Breast epithelium (tissue), 4 donors: ENCODE measurements at regions not wholly inside any gene's neighbourhood (a gene's known extent, or its start where the extent isn't known, plus 50 kb on each side); places are given as distances from the start of the nearest gene placed in this dataset.
"Not testable (repeated sequence)": the region's sequence is repeated elsewhere in the genome, so short reads cannot be mapped to it uniquely, and the experiment has no call there.

Source experiments
- DNase-seq, 2 donors: peaks; one replicate each; pipeline ENCODE4 v3.0.0-alpha.2; 2019; ENCODE audit warnings: low spot score in 2 of 2
- H3K27ac ChIP-seq, 2 donors: fragments of 200-600 bp; sonication (generic) in 1 of 2; one replicate each; pipeline ENCODE4 v1.5.1; 2016 to 2019; ENCODE audit warnings: mild to moderate bottlenecking in 1 of 2
- H3K27me3 ChIP-seq, 2 donors: fragments of 200-600 bp; sonication (generic) in 1 of 2; one replicate each; pipeline versions ENCODE4 v1.5.1 to v1.6.0; 2017 to 2019; ENCODE audit warnings: control low read depth in 1 of 2, mild to moderate bottlenecking in 1 of 2
- H3K36me3 ChIP-seq: fragments of 200-600 bp; one replicate; pipeline ENCODE4 v1.5.1; 2019
- H3K4me1 ChIP-seq, 2 donors: fragments of 200-600 bp; sonication (generic); one replicate each; pipeline ENCODE4 v1.5.1; 2016 to 2019; ENCODE audit warnings: control low read depth in 1 of 2
- H3K4me3 ChIP-seq, 3 donors: fragments of 200-600 bp; sonication (generic); 1 replicate in 2 of 3; 2 replicates in 1 of 3; pipeline ENCODE4 v1.5.1; 2016 to 2019; ENCODE audit warnings: mild to moderate bottlenecking in 3 of 3, moderate library complexity in 2 of 3
- H3K9me3 ChIP-seq, 2 donors: fragments of 200-600 bp; sonication (generic) in 1 of 2; one replicate each; pipeline ENCODE4 v1.5.1; 2016 to 2019; ENCODE audit warnings: control low read depth in 1 of 2
- POLR2A ChIP-seq: fragments of 450-650 bp; IDR thresholded peaks from one replicate; pipeline ENCODE4 v1.6.1; 2016; ENCODE audit warnings: antibody characterized with exemption, mild to moderate bottlenecking, moderate library complexity
- POLR2AphosphoS5 ChIP-seq, 3 donors: sonication (generic); formaldehyde crosslinking; IDR thresholded peaks; one replicate each; pipeline ENCODE4 v1.6.1; 2017; ENCODE audit warnings: antibody characterized with exemption in 3 of 3
- intact Hi-C: fragments of 100-400 bp; cut with DNase I; formaldehyde crosslinking; loops from one replicate; pipeline ENCODE4 v1.15.1; 2023; ENCODE audit warnings: low total_unique reads
- TF ChIP-seq, protein P1 (sequence below), 3 donors: fragments of 450-650 bp; IDR thresholded peaks; one replicate each; pipeline ENCODE4 v1.5.1; 2016 to 2017; ENCODE audit warnings: antibody characterized with exemption in 3 of 3, mild to moderate bottlenecking in 3 of 3, moderate library complexity in 3 of 3

- DNase-seq: no peak
- Histone ChIP-seq H3K9me3 (peaks cover 0 to 4% of the 10 kb centered on the region in 2 donors), H3K27ac (no peak overlapping the region), H3K27me3 (no peaks in the 10 kb centered on the region), H3K36me3 (no peaks in the 10 kb centered on the region), H3K4me3 (no peak overlapping the region), H3K4me1 (no peaks in the 10 kb centered on the region)
- TF ChIP-seq, protein P1, sequence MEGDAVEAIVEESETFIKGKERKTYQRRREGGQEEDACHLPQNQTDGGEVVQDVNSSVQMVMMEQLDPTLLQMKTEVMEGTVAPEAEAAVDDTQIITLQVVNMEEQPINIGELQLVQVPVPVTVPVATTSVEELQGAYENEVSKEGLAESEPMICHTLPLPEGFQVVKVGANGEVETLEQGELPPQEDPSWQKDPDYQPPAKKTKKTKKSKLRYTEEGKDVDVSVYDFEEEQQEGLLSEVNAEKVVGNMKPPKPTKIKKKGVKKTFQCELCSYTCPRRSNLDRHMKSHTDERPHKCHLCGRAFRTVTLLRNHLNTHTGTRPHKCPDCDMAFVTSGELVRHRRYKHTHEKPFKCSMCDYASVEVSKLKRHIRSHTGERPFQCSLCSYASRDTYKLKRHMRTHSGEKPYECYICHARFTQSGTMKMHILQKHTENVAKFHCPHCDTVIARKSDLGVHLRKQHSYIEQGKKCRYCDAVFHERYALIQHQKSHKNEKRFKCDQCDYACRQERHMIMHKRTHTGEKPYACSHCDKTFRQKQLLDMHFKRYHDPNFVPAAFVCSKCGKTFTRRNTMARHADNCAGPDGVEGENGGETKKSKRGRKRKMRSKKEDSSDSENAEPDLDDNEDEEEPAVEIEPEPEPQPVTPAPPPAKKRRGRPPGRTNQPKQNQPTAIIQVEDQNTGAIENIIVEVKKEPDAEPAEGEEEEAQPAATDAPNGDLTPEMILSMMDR (IDR thresholded peaks at IDR 0.05): no peak
- TF ChIP-seq POLR2A (no peak), POLR2AphosphoS5 (IDR thresholded peaks at IDR 0.05) (no peak)
- intact Hi-C loops: loop anchor here (2.0 kb wide), 1 partner anchor 59 kb away; no protein-coding TSS in a partner anchor
Observed at GRCh38 chr3:107001635-107002034, 375.6 kb upstream of the CCDC54 start.

GRCh38 chr3:107005352-107005751, 371.9 kb upstream of the CCDC54 start:
- not testable (repeated sequence) for H3K27me3 ChIP-seq, H3K36me3 ChIP-seq, H3K4me1 ChIP-seq, H3K27ac ChIP-seq, H3K9me3 ChIP-seq, DNase-seq, H3K4me3 ChIP-seq
- intact Hi-C loops: loop anchor here (5.0 kb wide), 1 partner anchor 1213 kb away; no protein-coding TSS in a partner anchor

- no peaks in the 10 kb centered on the region for H3K27me3 ChIP-seq
- intact Hi-C loops: loop anchor here (5.0 kb wide), 1 partner anchor 1216 kb away; no protein-coding TSS in a partner anchor
- H3K4me1 ChIP-seq: no peaks in the 10 kb centered on the region
- no peak overlapping the region for H3K27ac ChIP-seq
- H3K9me3 ChIP-seq: no peaks in the 10 kb centered on the region
- no peaks in the 10 kb centered on the region for H3K36me3 ChIP-seq
- no peak for DNase-seq
- TF ChIP-seq POLR2A: no peak
- TF ChIP-seq POLR2AphosphoS5 (IDR thresholded peaks at IDR 0.05): no peak
- TF ChIP-seq, protein P1 (IDR thresholded peaks at IDR 0.05): no peak
- H3K4me3 ChIP-seq: no peak overlapping the region
Observed at GRCh38 chr3:107008213-107008612, 369.0 kb upstream of the CCDC54 start.

- H3K9me3 ChIP-seq: peaks cover 0 to 6% of the 10 kb centered on the region in 2 donors
- no peak overlapping the region for H3K27ac ChIP-seq
- H3K4me3 ChIP-seq: no peak overlapping the region
- no peaks in the 10 kb centered on the region for H3K36me3 ChIP-seq
- H3K27me3 ChIP-seq: no peaks in the 10 kb centered on the region
- TF ChIP-seq POLR2A (no peak), POLR2AphosphoS5 (IDR thresholded peaks at IDR 0.05) (no peak)
- TF ChIP-seq, protein P1 (IDR thresholded peaks at IDR 0.05): no peak
- intact Hi-C loops: no loop called here
- H3K4me1 ChIP-seq: no peaks in the 10 kb centered on the region
- no peak for DNase-seq
Observed at GRCh38 chr3:107013641-107014040, 363.6 kb upstream of the CCDC54 start.

GRCh38 chr3:107024551-107025026, 352.6 kb upstream of the CCDC54 start:
- Histone ChIP-seq H3K36me3 (no peaks in the 10 kb centered on the region), H3K9me3 (no peaks in the 10 kb centered on the region), H3K27me3 (no peaks in the 10 kb centered on the region), H3K4me1 (no peaks in the 10 kb centered on the region), H3K4me3 (no peak overlapping the region), H3K27ac (no peak overlapping the region)
- intact Hi-C loops: no loop called here
- TF ChIP-seq, protein P1 (IDR thresholded peaks at IDR 0.05): no peak
- no peak for TF ChIP-seq POLR2A
- TF ChIP-seq POLR2AphosphoS5 (IDR thresholded peaks at IDR 0.05): no peak
- no peak for DNase-seq

DNA sequence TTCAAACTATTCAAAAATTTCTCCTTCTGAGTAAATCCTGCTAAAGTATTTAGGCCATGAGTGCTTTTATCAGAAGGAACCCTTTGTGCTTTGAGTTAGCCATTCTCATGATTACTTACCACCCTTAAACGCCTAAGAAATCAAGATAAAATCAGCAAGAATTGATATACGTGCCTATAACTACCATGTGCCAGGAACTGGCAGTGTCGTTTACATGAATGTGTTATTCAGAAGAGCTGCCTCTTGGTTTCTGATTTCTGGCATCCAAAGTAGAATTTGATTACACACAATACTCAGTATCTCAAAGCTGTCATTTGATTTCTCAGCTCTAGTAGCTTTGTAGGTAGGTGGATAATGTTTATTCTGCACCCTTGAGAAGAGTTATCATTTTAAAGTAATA, 351.3 kb upstream of the CCDC54 start:
- no peak for DNase-seq
- TF ChIP-seq POLR2AphosphoS5 (IDR thresholded peaks at IDR 0.05): no peak
- no peak for TF ChIP-seq POLR2A
- TF ChIP-seq, protein P1 (IDR thresholded peaks at IDR 0.05): no peak
- H3K36me3 ChIP-seq: no peaks in the 10 kb centered on the region
- no peaks in the 10 kb centered on the region for H3K4me1 ChIP-seq
- intact Hi-C loops: no loop called here
- H3K27me3 ChIP-seq: no peaks in the 10 kb centered on the region
- no peaks in the 10 kb centered on the region for H3K9me3 ChIP-seq
- H3K4me3 ChIP-seq: no peak overlapping the region
- no peak overlapping the region for H3K27ac ChIP-seq
